CD14-positive monocyte (primary cell): ENCODE measurements at regions not wholly inside any gene's neighbourhood (a gene's known extent, or its start where the extent isn't known, plus 50 kb on each side); places are given as distances from the start of the nearest gene placed in this dataset.

Experiments
- DNase-seq, 3 donors: peaks; one replicate each; pipeline ENCODE4 v3.0.0-alpha.2; 2011 to 2022
- H2AFZ ChIP-seq: 2 replicates; pipeline ENCODE4 v1.6.0; 2012; ENCODE audit warnings: mild to moderate bottlenecking, low read depth, low read length, inconsistent platforms; ENCODE audit not compliant: insufficient read depth, poor library complexity, severe bottlenecking
- H3K27ac ChIP-seq, 2 donors: 1 replicate in 1 of 2; 2 replicates in 1 of 2; pipeline ENCODE4 v1.5.1; 2012 to 2013; ENCODE audit warnings: low read length in 2 of 2, control low read depth in 1 of 2, inconsistent platforms in 1 of 2, low read depth in 1 of 2, mild to moderate bottlenecking in 1 of 2
- H3K27me3 ChIP-seq, 2 donors: one replicate each; pipeline versions ENCODE4 v1.6.0 to v1.6.1; 2011 to 2013; ENCODE audit warnings: low read length in 2 of 2; ENCODE audit not compliant: control insufficient read depth in 2 of 2, insufficient read depth in 2 of 2
- H3K36me3 ChIP-seq, 2 donors: replicated peaks in 1 of 2; 1 replicate in 1 of 2; 2 replicates in 1 of 2; pipeline versions ENCODE4 v1.5.1 to v1.6.1; 2012 to 2013; ENCODE audit warnings: low read length in 2 of 2, control low read depth in 1 of 2, inconsistent platforms in 1 of 2, mild to moderate bottlenecking in 1 of 2; ENCODE audit not compliant: insufficient read depth in 2 of 2, control insufficient read depth in 1 of 2
- H3K4me1 ChIP-seq, 2 donors: 1 replicate in 1 of 2; 2 replicates in 1 of 2; pipeline versions ENCODE4 v1.5.1 to v1.6.1; 2012 to 2013; ENCODE audit warnings: low read length in 2 of 2, control low read depth in 1 of 2, inconsistent platforms in 1 of 2, mild to moderate bottlenecking in 1 of 2, moderate library complexity in 1 of 2; ENCODE audit not compliant: insufficient read depth in 2 of 2, control insufficient read depth in 1 of 2
- H3K4me2 ChIP-seq: replicated peaks from 2 replicates; pipeline ENCODE3; 2012; ENCODE audit warnings: low read length, moderate library complexity, mild to moderate bottlenecking; ENCODE audit not compliant: poor library complexity, severe bottlenecking; ENCODE audit errors: extremely low read depth
- H3K4me3 ChIP-seq, 3 experiments: fragments of 200-600 bp in 1 of 3; sonication (generic) in 1 of 3; replicated peaks in 1 of 3; 1 replicate in 2 of 3; 2 replicates in 1 of 3; pipeline ENCODE4 v1.5.1; 2011 to 2013; ENCODE audit warnings: low read length in 3 of 3, mild to moderate bottlenecking in 3 of 3, control low read depth in 2 of 3, low read depth in 2 of 3, inconsistent platforms in 1 of 3, moderate library complexity in 1 of 3
- H3K79me2 ChIP-seq: 2 replicates; pipeline ENCODE4 v1.6.0; 2012; ENCODE audit warnings: mild to moderate bottlenecking, control low read depth, inconsistent platforms, low read length, moderate library complexity; ENCODE audit not compliant: insufficient read depth
- H3K9ac ChIP-seq: 2 replicates; pipeline ENCODE4 v1.6.0; 2017; ENCODE audit warnings: low read length, mild to moderate bottlenecking; ENCODE audit not compliant: insufficient read depth, poor library complexity, severe bottlenecking
- H3K9me3 ChIP-seq, 2 donors: replicated peaks in 1 of 2; 1 replicate in 1 of 2; 2 replicates in 1 of 2; pipeline versions ENCODE4 v1.5.1 to v1.6.1; 2012 to 2013; ENCODE audit warnings: low read length in 2 of 2, control low read depth in 1 of 2; ENCODE audit not compliant: control insufficient read depth in 1 of 2, insufficient read depth in 1 of 2
- H4K20me1 ChIP-seq: 2 replicates; pipeline ENCODE4 v1.6.0; 2012; ENCODE audit warnings: mild to moderate bottlenecking, low read length, control low read depth, moderate library complexity; ENCODE audit not compliant: insufficient read depth
- H3K27ac Mint-ChIP-seq, 7 donors: one replicate each; pipeline ENCODE4 v1.8.0; 2020; ENCODE audit warnings: mild to moderate bottlenecking in 7 of 7, mixed read lengths in 7 of 7, moderate library complexity in 6 of 7, inconsistent platforms in 2 of 7
- H3K27me3 Mint-ChIP-seq, 3 donors: one replicate each; pipeline ENCODE4 v1.8.0; 2021 to 2022; ENCODE audit warnings: low read depth in 3 of 3, mild to moderate bottlenecking in 3 of 3, mixed read lengths in 3 of 3, moderate library complexity in 3 of 3, inconsistent platforms in 1 of 3
- H3K36me3 Mint-ChIP-seq, 2 donors: one replicate each; pipeline ENCODE4 v1.8.0; 2020; ENCODE audit warnings: mixed read lengths in 2 of 2, inconsistent platforms in 1 of 2, mild to moderate bottlenecking in 1 of 2
- H3K4me1 Mint-ChIP-seq: one replicate; pipeline ENCODE4 v1.8.0; 2020; ENCODE audit warnings: mild to moderate bottlenecking, mixed read lengths
- H3K4me3 Mint-ChIP-seq, 2 donors: one replicate each; pipeline ENCODE4 v1.8.0; 2020; ENCODE audit warnings: mild to moderate bottlenecking in 2 of 2, mixed read lengths in 2 of 2, moderate library complexity in 1 of 2
- H3K9me3 Mint-ChIP-seq, 7 donors: one replicate each; pipeline ENCODE4 v1.8.0; 2020 to 2022; ENCODE audit warnings: mixed read lengths in 7 of 7, mild to moderate bottlenecking in 6 of 7, moderate library complexity in 6 of 7, inconsistent platforms in 2 of 7
- WGBS: methylation state at CpG from one replicate; pipeline ENCODE4 v1.1.5; 2013; ENCODE audit warnings: missing lambda C conversion rate; ENCODE audit not compliant: insufficient coverage; 5-methylcytosine and 5-hydroxymethylcytosine counted together
- intact Hi-C, 2 donors: fragments of 100-400 bp; cut with micrococcal nuclease; formaldehyde crosslinking; loops; one replicate each; pipeline versions ENCODE4 v1.15.0 to v1.15.1; 2023
- TF ChIP-seq, protein P1 (sequence below): fragments of 200-600 bp; IDR thresholded peaks from one replicate; pipeline ENCODE4 v1.8.0; 2022; ENCODE audit warnings: antibody characterized with exemption, mild to moderate bottlenecking

DNA sequence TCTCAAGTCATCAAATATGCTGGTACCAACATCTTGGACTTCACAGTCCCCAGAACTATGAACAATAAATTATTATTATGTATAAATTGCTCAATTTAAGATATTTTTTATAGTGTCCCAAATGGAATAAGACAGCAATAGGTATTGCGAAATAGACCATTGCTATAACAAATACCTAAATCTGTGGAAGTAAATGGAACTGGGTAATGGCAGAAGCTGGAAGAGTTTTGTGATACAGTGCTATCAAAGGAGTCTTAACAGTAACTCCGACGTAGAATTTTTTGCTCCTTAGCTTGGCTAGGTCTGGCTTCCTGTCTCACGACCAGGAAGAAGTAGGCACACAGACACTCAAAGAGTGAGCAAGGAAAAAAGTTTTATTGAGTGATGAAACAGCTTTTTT is 1791.5 kb downstream of the PLA2G4A start:
- DNase-seq, result no peak
- H3K4me3 ChIP-seq, result no peak overlapping the region
- Mint-ChIP-seq H3K27me3 (no peaks in the 10 kb centered on the region), H3K4me3 (no peak overlapping the region), H3K36me3 (no peaks in the 10 kb centered on the region), H3K4me1 (no peaks in the 10 kb centered on the region), H3K9me3 (peaks cover 0 to 4% (median 2%) of the 10 kb centered on the region in 7 donors), H3K27ac (no peak overlapping the region)
- intact Hi-C loops, result no loop called here
- H3K79me2 ChIP-seq, result no peaks in the 10 kb centered on the region
- no peaks in the 10 kb centered on the region for H3K9me3 ChIP-seq
- 90% methylated on average over 3 of the region's 4 CpGs for WGBS
- H4K20me1 ChIP-seq, result no peaks in the 10 kb centered on the region
- no peak overlapping the region for H2AFZ ChIP-seq
- TF ChIP-seq, protein P1, sequence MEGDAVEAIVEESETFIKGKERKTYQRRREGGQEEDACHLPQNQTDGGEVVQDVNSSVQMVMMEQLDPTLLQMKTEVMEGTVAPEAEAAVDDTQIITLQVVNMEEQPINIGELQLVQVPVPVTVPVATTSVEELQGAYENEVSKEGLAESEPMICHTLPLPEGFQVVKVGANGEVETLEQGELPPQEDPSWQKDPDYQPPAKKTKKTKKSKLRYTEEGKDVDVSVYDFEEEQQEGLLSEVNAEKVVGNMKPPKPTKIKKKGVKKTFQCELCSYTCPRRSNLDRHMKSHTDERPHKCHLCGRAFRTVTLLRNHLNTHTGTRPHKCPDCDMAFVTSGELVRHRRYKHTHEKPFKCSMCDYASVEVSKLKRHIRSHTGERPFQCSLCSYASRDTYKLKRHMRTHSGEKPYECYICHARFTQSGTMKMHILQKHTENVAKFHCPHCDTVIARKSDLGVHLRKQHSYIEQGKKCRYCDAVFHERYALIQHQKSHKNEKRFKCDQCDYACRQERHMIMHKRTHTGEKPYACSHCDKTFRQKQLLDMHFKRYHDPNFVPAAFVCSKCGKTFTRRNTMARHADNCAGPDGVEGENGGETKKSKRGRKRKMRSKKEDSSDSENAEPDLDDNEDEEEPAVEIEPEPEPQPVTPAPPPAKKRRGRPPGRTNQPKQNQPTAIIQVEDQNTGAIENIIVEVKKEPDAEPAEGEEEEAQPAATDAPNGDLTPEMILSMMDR, result no peak
- no peaks in the 10 kb centered on the region for H3K4me1 ChIP-seq
- H3K4me2 ChIP-seq, result no peak overlapping the region
- no peaks in the 10 kb centered on the region for H3K27me3 ChIP-seq
- no peak overlapping the region for H3K27ac ChIP-seq
- no peak overlapping the region for H3K9ac ChIP-seq
- no peaks in the 10 kb centered on the region for H3K36me3 ChIP-seq

DNA sequence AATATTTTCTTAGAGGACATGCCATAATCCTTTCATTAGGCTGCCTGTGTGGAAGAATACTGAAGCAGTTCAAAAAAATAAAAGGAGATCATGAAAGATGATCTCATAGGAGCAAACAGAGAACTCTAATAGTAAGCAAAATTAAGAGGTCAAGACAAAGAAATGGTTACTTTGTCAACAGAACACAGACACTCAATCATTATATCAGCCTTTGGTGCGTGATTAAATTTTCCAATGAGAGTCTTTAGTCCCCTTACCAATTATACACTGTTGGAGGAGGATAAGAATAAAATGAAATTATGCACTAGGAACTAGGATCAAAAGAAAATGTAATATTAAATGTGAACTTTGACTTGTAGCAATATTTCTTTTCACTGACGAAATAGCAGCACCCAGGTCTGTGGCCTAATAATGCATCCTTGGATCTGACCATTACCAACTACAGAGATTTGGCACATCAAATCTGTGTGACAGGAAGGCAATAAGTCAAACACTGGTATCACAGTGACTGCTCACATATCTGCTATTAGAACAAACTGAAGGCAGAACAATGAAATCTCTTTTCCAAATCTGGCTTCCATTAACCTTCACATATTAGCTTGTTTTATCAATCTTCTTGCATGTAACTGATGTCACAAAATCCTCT is 1812.9 kb downstream of the PLA2G4A start:
- H3K4me1 ChIP-seq, result no peaks in the 10 kb centered on the region
- H4K20me1 ChIP-seq, result no peaks in the 10 kb centered on the region
- no peaks in the 10 kb centered on the region for H3K27me3 ChIP-seq
- H3K4me3 ChIP-seq, result no peak overlapping the region
- H3K27ac ChIP-seq, result no peak overlapping the region
- DNase-seq, result no peak
- Mint-ChIP-seq H3K9me3 (peaks cover 0 to 2% (median 1%) of the 10 kb centered on the region in 7 donors), H3K27me3 (no peaks in the 10 kb centered on the region), H3K36me3 (no peaks in the 10 kb centered on the region), H3K27ac (no peak overlapping the region), H3K4me3 (no peak overlapping the region), H3K4me1 (no peaks in the 10 kb centered on the region)
- no peaks in the 10 kb centered on the region for H3K79me2 ChIP-seq
- peaks cover 0 to 3% of the 10 kb centered on the region in 2 donors for H3K9me3 ChIP-seq
- intact Hi-C loops, result no loop called here
- no peak overlapping the region for H2AFZ ChIP-seq
- H3K4me2 ChIP-seq, result no peak overlapping the region
- TF ChIP-seq, protein P1, result no peak
- WGBS, result no CpG with 5 or more reads among the region's 2 CpGs
- no peak overlapping the region for H3K9ac ChIP-seq
- H3K36me3 ChIP-seq, result no peaks in the 10 kb centered on the region
